ENCODE measurements at regions not wholly inside any gene's neighbourhood (a gene's known extent, or its start where the extent isn't known, plus 50 kb on each side); places are given as distances from the start of the nearest gene placed in this dataset.

- no peaks in the 10 kb centered on the region for H3K9me3 ChIP-seq (ENCODE audit: low read length)
- H3K27ac ChIP-seq (ENCODE audit: low read depth, low read length): no peak overlapping the region
- Mint-ChIP-seq H3K4me3 (no peak overlapping the region), H3K36me3 (peaks cover 0 to 1% (median 0%) of the 10 kb centered on the region in 3 donors), H3K4me1 (peaks cover 0 to 8% (median 8%) of the 10 kb centered on the region in 3 donors), H3K27ac (no peak overlapping the region), H3K27me3 (peaks cover 7 to 9% of the 10 kb centered on the region in 2 donors), H3K9me3 (no peaks in the 10 kb centered on the region)
- no peak overlapping the region for H3K4me3 ChIP-seq (ENCODE audit: low read length)
- ChIA-PET POLR2A (no interaction called here), CTCF (no interaction called here)
- H3K4me1 ChIP-seq (ENCODE audit: insufficient read depth, low read length): no peaks in the 10 kb centered on the region
- no peaks in the 10 kb centered on the region for H3K36me3 ChIP-seq (ENCODE audit: insufficient read depth, low read length)
- no peak for DNase-seq
- H3K27me3 ChIP-seq (ENCODE audit: insufficient read depth, low read length, poor library complexity, severe bottlenecking): no peaks in the 10 kb centered on the region
Measured at GRCh38 chr6:119739769-119740168, 390.2 kb upstream of the MAN1A1 start.

GRCh38 chr6:119738425-119738824 is 388.9 kb upstream of the MAN1A1 start:
- Mint-ChIP-seq H3K4me3 (no peak overlapping the region), H3K27me3 (peaks cover 5 to 14% of the 10 kb centered on the region in 2 donors), H3K36me3 (peaks cover 0 to 1% (median 0%) of the 10 kb centered on the region in 3 donors), H3K27ac (no peak overlapping the region), H3K4me1 (peaks cover 0 to 8% (median 8%) of the 10 kb centered on the region in 3 donors), H3K9me3 (no peaks in the 10 kb centered on the region)
- Histone ChIP-seq H3K9me3 (ENCODE audit: low read length) (no peaks in the 10 kb centered on the region), H3K36me3 (ENCODE audit: insufficient read depth, low read length) (no peaks in the 10 kb centered on the region), H3K4me1 (ENCODE audit: insufficient read depth, low read length) (no peaks in the 10 kb centered on the region), H3K27me3 (ENCODE audit: insufficient read depth, low read length, poor library complexity, severe bottlenecking) (no peaks in the 10 kb centered on the region), H3K4me3 (ENCODE audit: low read length) (no peak overlapping the region), H3K27ac (ENCODE audit: low read depth, low read length) (no peak overlapping the region)
- no peak for DNase-seq
- ChIA-PET CTCF (no interaction called here), POLR2A (no interaction called here)

- H3K27ac ChIP-seq (ENCODE audit: low read depth, low read length): no peak overlapping the region
- POLR2A ChIA-PET: no interaction called here
- no peaks in the 10 kb centered on the region for H3K36me3 ChIP-seq (ENCODE audit: insufficient read depth, low read length)
- no peaks in the 10 kb centered on the region for H3K27me3 ChIP-seq (ENCODE audit: insufficient read depth, low read length, poor library complexity, severe bottlenecking)
- Mint-ChIP-seq H3K27me3 (peaks cover 3 to 17% of the 10 kb centered on the region in 2 donors), H3K4me3 (no peak overlapping the region), H3K9me3 (no peaks in the 10 kb centered on the region), H3K36me3 (peaks cover 0 to under 1% (median 0%) of the 10 kb centered on the region in 3 donors), H3K27ac (no peak overlapping the region), H3K4me1 (no peaks in the 10 kb centered on the region)
- H3K4me3 ChIP-seq (ENCODE audit: low read length): no peak overlapping the region
- DNase-seq: no peak
- H3K9me3 ChIP-seq (ENCODE audit: low read length): no peaks in the 10 kb centered on the region
- no peaks in the 10 kb centered on the region for H3K4me1 ChIP-seq (ENCODE audit: insufficient read depth, low read length)
- CTCF ChIA-PET: no interaction called here
Measured at GRCh38 chr6:119736296-119737021, 386.9 kb upstream of the MAN1A1 start.

DNA sequence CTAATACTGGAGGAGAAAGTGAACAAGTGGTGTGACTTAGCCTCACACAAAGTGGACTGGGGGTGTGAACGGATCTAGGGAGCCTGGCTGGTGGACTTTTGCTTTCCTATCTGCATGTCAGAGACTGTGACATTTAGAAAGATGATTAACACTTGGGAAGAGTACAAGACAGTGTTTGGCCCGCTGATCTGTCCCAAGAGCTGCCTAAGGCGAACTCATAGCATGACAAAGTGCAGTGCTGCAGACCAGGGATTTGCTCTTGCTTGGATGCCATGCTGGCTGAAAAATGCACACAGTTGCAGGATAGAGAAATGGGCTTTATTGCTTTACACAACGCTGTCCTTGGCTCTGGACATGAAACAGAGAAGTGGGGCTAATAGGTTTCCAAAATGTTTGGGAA is 386.0 kb upstream of the MAN1A1 start:
- H3K4me1 Mint-ChIP-seq: no peaks in the 10 kb centered on the region
- no peaks in the 10 kb centered on the region for H3K9me3 Mint-ChIP-seq
- ChIA-PET CTCF (no interaction called here), POLR2A (no interaction called here)
- H3K4me3 Mint-ChIP-seq: no peak overlapping the region
- H3K9me3 ChIP-seq (ENCODE audit: low read length): no peaks in the 10 kb centered on the region
- H3K36me3 ChIP-seq (ENCODE audit: insufficient read depth, low read length): no peaks in the 10 kb centered on the region
- no peak for DNase-seq
- no peaks in the 10 kb centered on the region for H3K4me1 ChIP-seq (ENCODE audit: insufficient read depth, low read length)
- H3K27me3 Mint-ChIP-seq: peaks cover 0 to 15% of the 10 kb centered on the region in 2 donors
- no peak overlapping the region for H3K27ac ChIP-seq (ENCODE audit: low read depth, low read length)
- H3K36me3 Mint-ChIP-seq: no peaks in the 10 kb centered on the region
- H3K27ac Mint-ChIP-seq: no peak overlapping the region
- no peak overlapping the region for H3K4me3 ChIP-seq (ENCODE audit: low read length)
- H3K27me3 ChIP-seq (ENCODE audit: insufficient read depth, low read length, poor library complexity, severe bottlenecking): no peaks in the 10 kb centered on the region

GRCh38 chr6:119734227-119734626 is 384.7 kb upstream of the MAN1A1 start:
- no peaks in the 10 kb centered on the region for H3K36me3 ChIP-seq (ENCODE audit: insufficient read depth, low read length)
- H3K4me3 ChIP-seq (ENCODE audit: low read length): no peak overlapping the region
- H3K27me3 Mint-ChIP-seq: peaks cover 0 to 15% of the 10 kb centered on the region in 2 donors
- H3K4me1 Mint-ChIP-seq: no peaks in the 10 kb centered on the region
- no peaks in the 10 kb centered on the region for H3K9me3 ChIP-seq (ENCODE audit: low read length)
- ChIA-PET CTCF (no interaction called here), POLR2A (no interaction called here)
- H3K27me3 ChIP-seq (ENCODE audit: insufficient read depth, low read length, poor library complexity, severe bottlenecking): no peaks in the 10 kb centered on the region
- no peaks in the 10 kb centered on the region for H3K36me3 Mint-ChIP-seq
- H3K9me3 Mint-ChIP-seq: no peaks in the 10 kb centered on the region
- DNase-seq: no peak
- H3K27ac Mint-ChIP-seq: no peak overlapping the region
- H3K27ac ChIP-seq (ENCODE audit: low read depth, low read length): no peak overlapping the region
- H3K4me3 Mint-ChIP-seq: no peak overlapping the region
- no peaks in the 10 kb centered on the region for H3K4me1 ChIP-seq (ENCODE audit: insufficient read depth, low read length)

- H3K4me3 Mint-ChIP-seq: no peak overlapping the region
- peaks cover 1 to 13% of the 10 kb centered on the region in 2 donors for H3K27me3 Mint-ChIP-seq
- no peaks in the 10 kb centered on the region for H3K27me3 ChIP-seq (ENCODE audit: insufficient read depth, low read length, poor library complexity, severe bottlenecking)
- H3K9me3 Mint-ChIP-seq: peaks cover 0 to 2% (median 0%) of the 10 kb centered on the region in 5 donors
- ChIA-PET POLR2A (no interaction called here), CTCF (no interaction called here)
- H3K27ac Mint-ChIP-seq: no peak overlapping the region
- H3K4me3 ChIP-seq (ENCODE audit: low read length): no peak overlapping the region
- DNase-seq: no peak
- H3K4me1 Mint-ChIP-seq: no peaks in the 10 kb centered on the region
- H3K36me3 ChIP-seq (ENCODE audit: insufficient read depth, low read length): no peaks in the 10 kb centered on the region
- H3K27ac ChIP-seq (ENCODE audit: low read depth, low read length): no peak overlapping the region
- H3K36me3 Mint-ChIP-seq: no peaks in the 10 kb centered on the region
- no peaks in the 10 kb centered on the region for H3K9me3 ChIP-seq (ENCODE audit: low read length)
- H3K4me1 ChIP-seq (ENCODE audit: insufficient read depth, low read length): no peaks in the 10 kb centered on the region
Measured at GRCh38 chr6:119728935-119729334, 379.4 kb upstream of the MAN1A1 start.

- CTCF ChIA-PET: no interaction called here
Measured at GRCh38 chr6:119728220-119728750, 378.7 kb upstream of the MAN1A1 start.

DNA sequence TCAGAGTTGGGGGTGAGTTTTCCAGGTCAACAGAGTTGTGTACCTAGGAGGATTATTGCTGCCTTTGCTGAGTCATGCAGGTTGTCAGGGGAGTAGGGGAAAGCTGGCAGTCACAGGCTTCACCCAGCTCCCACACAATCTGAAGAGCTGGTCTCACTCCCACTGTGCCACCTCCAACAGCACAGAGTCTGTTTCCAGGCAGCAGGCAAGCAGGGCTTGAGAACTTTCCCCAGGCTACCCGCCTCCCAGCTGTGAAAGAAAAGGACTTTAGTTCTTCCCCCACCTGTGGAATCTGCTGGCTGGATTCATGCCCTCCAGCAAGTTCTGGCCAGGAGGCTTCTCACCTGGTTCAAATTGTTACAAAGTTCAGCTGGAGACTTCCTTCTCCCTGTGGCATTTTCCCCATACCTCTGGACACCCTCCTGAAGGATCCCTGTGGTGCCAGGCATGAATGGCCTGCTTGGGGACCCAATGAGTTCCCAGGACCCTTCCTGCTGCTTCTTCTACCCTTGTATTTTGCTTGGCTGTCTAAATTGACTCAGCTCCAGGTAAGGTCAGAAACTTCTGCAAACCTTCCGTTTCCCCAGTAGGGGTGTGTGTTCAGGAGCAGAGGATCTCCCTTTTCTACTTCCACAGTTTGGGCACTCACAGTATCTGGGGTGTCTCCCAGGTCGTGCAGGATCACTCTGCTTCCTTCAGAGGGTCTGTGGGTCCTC is 378.1 kb upstream of the MAN1A1 start:
- H3K27me3 Mint-ChIP-seq: peaks cover 1 to 4% of the 10 kb centered on the region in 2 donors
- Histone ChIP-seq H3K27ac (ENCODE audit: low read depth, low read length) (no peak overlapping the region), H3K27me3 (ENCODE audit: insufficient read depth, low read length, poor library complexity, severe bottlenecking) (no peaks in the 10 kb centered on the region), H3K4me1 (ENCODE audit: insufficient read depth, low read length) (no peaks in the 10 kb centered on the region), H3K9me3 (ENCODE audit: low read length) (no peaks in the 10 kb centered on the region), H3K36me3 (ENCODE audit: insufficient read depth, low read length) (no peaks in the 10 kb centered on the region), H3K4me3 (ENCODE audit: low read length) (no peak overlapping the region)
- ChIA-PET CTCF (no interaction called here), POLR2A (no interaction called here)
- no peaks in the 10 kb centered on the region for H3K36me3 Mint-ChIP-seq
- H3K27ac Mint-ChIP-seq: no peak overlapping the region
- DNase-seq: no peak
- H3K4me1 Mint-ChIP-seq: no peaks in the 10 kb centered on the region
- H3K4me3 Mint-ChIP-seq: no peak overlapping the region
- H3K9me3 Mint-ChIP-seq: peaks cover 0 to 4% (median 0%) of the 10 kb centered on the region in 5 donors

More at GRCh38 chr6:119728220-119728750, 378.7 kb upstream of the MAN1A1 start:
- H3K27ac Mint-ChIP-seq: no peak overlapping the region
- H3K27me3 Mint-ChIP-seq: peaks cover 1 to 7% of the 10 kb centered on the region in 2 donors
- H3K36me3 ChIP-seq (ENCODE audit: insufficient read depth, low read length): no peaks in the 10 kb centered on the region
- no peaks in the 10 kb centered on the region for H3K27me3 ChIP-seq (ENCODE audit: insufficient read depth, low read length, poor library complexity, severe bottlenecking)
- H3K36me3 Mint-ChIP-seq: no peaks in the 10 kb centered on the region
- H3K9me3 ChIP-seq (ENCODE audit: low read length): no peaks in the 10 kb centered on the region
- no peak overlapping the region for H3K4me3 ChIP-seq (ENCODE audit: low read length)
- POLR2A ChIA-PET: no interaction called here
- H3K4me1 Mint-ChIP-seq: no peaks in the 10 kb centered on the region
- H3K4me3 Mint-ChIP-seq: no peak overlapping the region
- H3K9me3 Mint-ChIP-seq: peaks cover 0 to 3% (median 0%) of the 10 kb centered on the region in 5 donors
- no peak for DNase-seq
- H3K27ac ChIP-seq (ENCODE audit: low read depth, low read length): no peak overlapping the region
- no peaks in the 10 kb centered on the region for H3K4me1 ChIP-seq (ENCODE audit: insufficient read depth, low read length)

Data from CD8-positive, alpha-beta memory T cell (primary cell).